Vagina (tissue), 2 donors: ENCODE measurements at regions not wholly inside any gene's neighbourhood (a gene's known extent, or its start where the extent isn't known, plus 50 kb on each side); places are given as distances from the start of the nearest gene placed in this dataset.

ENCODE experiments used
- CTCF ChIP-seq, 3 experiments: fragments of 450-650 bp in 2 of 3; fragments of 200-600 bp in 1 of 3; sonication (generic) in 1 of 3; IDR thresholded peaks; one replicate each; pipeline ENCODE4 v1.5.1; 2017 to 2019; ENCODE audit warnings: antibody characterized with exemption in 3 of 3, mild to moderate bottlenecking in 2 of 3, moderate library complexity in 2 of 3
- POLR2A ChIP-seq, 2 donors: fragments of 450-650 bp; IDR thresholded peaks; one replicate each; pipeline ENCODE4 v1.6.1; 2017; ENCODE audit warnings: antibody characterized with exemption in 2 of 2, mild to moderate bottlenecking in 2 of 2, moderate library complexity in 2 of 2

DNA sequence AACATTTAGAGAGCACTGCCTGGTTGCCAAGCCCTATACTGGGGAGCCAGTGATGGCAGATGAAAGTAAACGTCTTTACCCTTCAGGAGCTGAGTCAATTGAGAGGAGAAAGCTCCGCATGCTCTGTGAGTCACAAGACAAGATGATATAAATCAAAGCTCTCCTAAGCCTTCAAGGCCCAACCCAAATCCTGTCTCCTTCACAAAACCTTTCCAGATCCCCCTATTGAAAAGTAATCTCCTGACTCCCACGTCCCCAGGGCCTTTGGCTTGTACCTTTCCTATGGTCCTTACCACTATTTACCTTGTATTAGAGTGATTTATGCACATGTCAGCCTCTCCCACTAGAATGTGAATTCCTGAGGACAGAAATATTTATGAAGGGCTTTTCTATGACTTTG lies 230.1 kb upstream of the TENM4 start:
- TF ChIP-seq CTCF (IDR thresholded peaks at IDR 0.05) (no peak), POLR2A (IDR thresholded peaks at IDR 0.05) (no peak)
